Liver (tissue), 8 donors: ENCODE measurements at regions not wholly inside any gene's neighbourhood (a gene's known extent, or its start where the extent isn't known, plus 50 kb on each side); places are given as distances from the start of the nearest gene placed in this dataset.

Experiments used
- DNase-seq: peaks from one replicate; pipeline ENCODE4 v3.0.0-alpha.2; 2017; ENCODE audit warnings: low spot score
- H3K27ac ChIP-seq, 2 donors: one replicate each; pipeline ENCODE4 v1.7.0; 2013; ENCODE audit warnings: inconsistent platforms in 2 of 2, low read length in 2 of 2, control low read depth in 1 of 2, low read depth in 1 of 2, mild to moderate bottlenecking in 1 of 2
- H3K27me3 ChIP-seq, 4 donors: one replicate each; pipeline versions ENCODE4 v1.6.1 to v1.7.0; 2013; ENCODE audit warnings: low read length in 3 of 4, inconsistent platforms in 1 of 4, mild to moderate bottlenecking in 1 of 4, moderate library complexity in 1 of 4; ENCODE audit not compliant: control insufficient read depth in 4 of 4, insufficient read depth in 4 of 4
- H3K36me3 ChIP-seq, 4 donors: one replicate each; pipeline versions ENCODE4 v1.6.1 to v1.7.0; 2013; ENCODE audit warnings: low read length in 3 of 4, mild to moderate bottlenecking in 3 of 4, low read depth in 1 of 4, moderate library complexity in 1 of 4; ENCODE audit not compliant: control insufficient read depth in 4 of 4, insufficient read depth in 3 of 4
- H3K4me1 ChIP-seq, 4 donors: one replicate each; pipeline versions ENCODE4 v1.6.1 to v1.7.0; 2013; ENCODE audit warnings: low read length in 3 of 4, mild to moderate bottlenecking in 3 of 4, moderate library complexity in 1 of 4; ENCODE audit not compliant: control insufficient read depth in 4 of 4, insufficient read depth in 4 of 4
- H3K4me3 ChIP-seq, 3 donors: one replicate each; pipeline versions ENCODE4 v1.6.1 to v1.7.0; 2013; ENCODE audit warnings: low read length in 3 of 3, control low read depth in 1 of 3, low read depth in 1 of 3, mild to moderate bottlenecking in 1 of 3
- H3K9ac ChIP-seq, 2 donors: one replicate each; pipeline ENCODE4 v1.7.0; 2013; ENCODE audit warnings: low read length in 2 of 2, mild to moderate bottlenecking in 2 of 2, moderate library complexity in 2 of 2, control low read depth in 1 of 2, low read depth in 1 of 2
- H3K9me3 ChIP-seq, 4 donors: one replicate each; pipeline versions ENCODE4 v1.6.1 to v1.7.0; 2013; ENCODE audit warnings: low read length in 3 of 4; ENCODE audit not compliant: control insufficient read depth in 4 of 4
- ATF3 ChIP-seq: IDR thresholded peaks from 2 replicates; pipeline ENCODE4 v1.6.1; 2016; ENCODE audit warnings: antibody characterized with exemption
- CTCF ChIP-seq: fragments of 150-350 bp; IDR thresholded peaks from 2 replicates; pipeline ENCODE4 v1.5.1; 2017; ENCODE audit warnings: improper control_type of control experiment, low read depth, low read length; ENCODE audit not compliant: missing input control
- EGR1 ChIP-seq, 2 donors: IDR thresholded peaks; 2 replicates each; pipeline ENCODE4 v1.6.1; 2016 to 2018; ENCODE audit warnings: antibody characterized with exemption in 2 of 2, low read depth in 2 of 2
- FOXA1 ChIP-seq: IDR thresholded peaks from 2 replicates; pipeline ENCODE4 v1.6.1; 2016; ENCODE audit warnings: antibody characterized with exemption
- FOXA2 ChIP-seq: IDR thresholded peaks from 2 replicates; pipeline ENCODE4 v1.6.1; 2016; ENCODE audit warnings: antibody characterized with exemption
- HNF4A ChIP-seq, 2 donors: conservative IDR thresholded peaks; 2 replicates each; pipeline ENCODE4 v1.6.1; 2016; ENCODE audit warnings: antibody characterized with exemption in 2 of 2, mild to moderate bottlenecking in 2 of 2
- HNF4G ChIP-seq: IDR thresholded peaks from 2 replicates; pipeline ENCODE4 v1.6.1; 2016; ENCODE audit warnings: antibody characterized with exemption
- JUND ChIP-seq, 2 donors: IDR thresholded peaks; 2 replicates each; pipeline ENCODE4 v1.6.1; 2016; ENCODE audit warnings: antibody characterized with exemption in 2 of 2
- MAX ChIP-seq: IDR thresholded peaks from 2 replicates; pipeline ENCODE4 v1.6.1; 2016; ENCODE audit warnings: antibody characterized with exemption
- NR2F2 ChIP-seq: IDR thresholded peaks from 2 replicates; pipeline ENCODE4 v1.6.1; 2016; ENCODE audit warnings: antibody characterized with exemption
- RAD21 ChIP-seq, 2 donors: IDR thresholded peaks; 2 replicates each; pipeline ENCODE4 v1.6.1; 2016; ENCODE audit warnings: antibody characterized with exemption in 2 of 2, mild to moderate bottlenecking in 2 of 2
- RXRA ChIP-seq, 2 donors: IDR thresholded peaks; 2 replicates each; pipeline ENCODE4 v1.6.1; 2017 to 2018; ENCODE audit warnings: antibody characterized with exemption in 2 of 2, mild to moderate bottlenecking in 1 of 2
- TAF1 ChIP-seq: conservative IDR thresholded peaks from 2 replicates; pipeline ENCODE4 v1.6.1; 2016; ENCODE audit warnings: antibody characterized with exemption, mild to moderate bottlenecking
- YY1 ChIP-seq: IDR thresholded peaks from 2 replicates; pipeline ENCODE4 v1.6.1; 2016; ENCODE audit warnings: antibody characterized with exemption, mild to moderate bottlenecking
- ZBTB33 ChIP-seq: IDR thresholded peaks from 2 replicates; pipeline ENCODE4 v1.6.1; 2016; ENCODE audit warnings: antibody characterized with exemption
- WGBS: extraction: QIAGEN DNeasy Blood & Tissue Kit; methylation state at CpG from one replicate; pipeline ENCODE4 v1.1.7; 2013; 5-methylcytosine and 5-hydroxymethylcytosine counted together
- donor health status: healthy.
- donor health status: healthy.
- donor health status: healthy.
- donor health status: healthy.
- donor health status: healthy.

- DNase-seq, result no peak
- Histone ChIP-seq H3K27ac (no peak overlapping the region), H3K9ac (no peak overlapping the region), H3K4me3 (no peak overlapping the region), H3K9me3 (no peaks in the 10 kb centered on the region), H3K27me3 (no peaks in the 10 kb centered on the region), H3K4me1 (no peaks in the 10 kb centered on the region), H3K36me3 (no peaks in the 10 kb centered on the region)
- TF ChIP-seq HNF4G (no peak), CTCF (no peak), RAD21 (IDR thresholded peaks at IDR 0.05) (no peak), FOXA1 (no peak), MAX (no peak), EGR1 (IDR thresholded peaks at IDR 0.05; ENCODE audit: low read depth in 2 of 2) (no peak), ZBTB33 (no peak), YY1 (no peak), ATF3 (no peak), TAF1 (no peak), JUND (IDR thresholded peaks at IDR 0.05) (no peak), RXRA (IDR thresholded peaks at IDR 0.05) (no peak), NR2F2 (no peak), HNF4A (conservative IDR thresholded peaks at IDR 0.05) (no peak)
- 87% methylated on average over 2 of the region's 2 CpGs for WGBS
Measured at GRCh38 chr21:16028941-16029464, 299.2 kb downstream of the USP25 start.

- 88% methylated on average over 4 of the region's 4 CpGs for WGBS
Measured at GRCh38 chr21:16033193-16033592, 303.4 kb downstream of the USP25 start.

More at GRCh38 chr21:16033193-16033592, 303.4 kb downstream of the USP25 start:
- H3K9ac ChIP-seq, result no peak overlapping the region
- H3K4me1 ChIP-seq, result no peaks in the 10 kb centered on the region
- no peak for DNase-seq
- H3K9me3 ChIP-seq, result no peaks in the 10 kb centered on the region
- no peak overlapping the region for H3K4me3 ChIP-seq
- H3K27me3 ChIP-seq, result no peaks in the 10 kb centered on the region
- no peaks in the 10 kb centered on the region for H3K36me3 ChIP-seq
- TF ChIP-seq RAD21 (IDR thresholded peaks at IDR 0.05) (no peak), HNF4G (no peak), FOXA2 (no peak), JUND (IDR thresholded peaks at IDR 0.05) (no peak), TAF1 (no peak), CTCF (no peak)
- no peak overlapping the region for H3K27ac ChIP-seq
